Sigmoid colon (tissue), 6 donors: ENCODE measurements at regions not wholly inside any gene's neighbourhood (a gene's known extent, or its start where the extent isn't known, plus 50 kb on each side); places are given as distances from the start of the nearest gene placed in this dataset.

Source experiments
- DNase-seq: peaks from one replicate; pipeline ENCODE4 v3.0.0-alpha.2; 2019
- H3K27ac ChIP-seq, 4 donors: fragments of 200-600 bp; sonication (generic); one replicate each; pipeline ENCODE4 v1.5.1; 2016 to 2019; ENCODE audit warnings: mild to moderate bottlenecking in 1 of 4
- H3K27me3 ChIP-seq, 3 donors: fragments of 200-600 bp; sonication (generic); one replicate each; pipeline ENCODE4 v1.5.1; 2019; ENCODE audit warnings: mild to moderate bottlenecking in 1 of 3
- H3K36me3 ChIP-seq, 4 donors: fragments of 200-600 bp; sonication (generic); one replicate each; pipeline ENCODE4 v1.5.1; 2016 to 2019
- H3K4me1 ChIP-seq, 4 donors: fragments of 200-600 bp; sonication (generic); one replicate each; pipeline ENCODE4 v1.5.1; 2017 to 2019
- H3K4me3 ChIP-seq, 4 donors: fragments of 200-600 bp; sonication (generic); one replicate each; pipeline ENCODE4 v1.5.1; 2017 to 2019; ENCODE audit warnings: mild to moderate bottlenecking in 2 of 4, moderate library complexity in 1 of 4
- H3K9me3 ChIP-seq, 4 donors: fragments of 200-600 bp in 3 of 4; sonication (generic) in 3 of 4; one replicate each; pipeline versions ENCODE4 v1.5.1 to v1.6.1; 2013 to 2019
- CTCF ChIP-seq, 4 experiments: fragments of 450-650 bp in 3 of 4; fragments of 200-600 bp in 1 of 4; IDR thresholded peaks; one replicate each; pipeline ENCODE4 v1.5.1; 2016 to 2019; ENCODE audit warnings: antibody characterized with exemption in 4 of 4, mild to moderate bottlenecking in 3 of 4, moderate library complexity in 2 of 4
- EP300 ChIP-seq, 4 donors: sonication (generic); formaldehyde crosslinking; IDR thresholded peaks; one replicate each; pipeline ENCODE4 v1.6.1; 2017; ENCODE audit warnings: antibody characterized with exemption in 4 of 4
- POLR2A ChIP-seq, 2 donors: fragments of 450-650 bp; IDR thresholded peaks; one replicate each; pipeline ENCODE4 v1.6.1; 2016; ENCODE audit warnings: antibody characterized with exemption in 2 of 2, mild to moderate bottlenecking in 2 of 2, moderate library complexity in 2 of 2
- POLR2AphosphoS5 ChIP-seq, 4 donors: sonication (generic); formaldehyde crosslinking; IDR thresholded peaks; one replicate each; pipeline ENCODE4 v1.6.1; 2017; ENCODE audit warnings: antibody characterized with exemption in 4 of 4
- WGBS, 2 donors: extraction: QIAGEN DNeasy Blood & Tissue Kit; methylation state at CpG; one replicate each; pipeline ENCODE4 v1.1.7; 2013; 5-methylcytosine and 5-hydroxymethylcytosine counted together
- intact Hi-C: fragments of 100-400 bp; cut with DNase I; formaldehyde crosslinking; loops from one replicate; pipeline ENCODE4 v1.15.1; 2023
- donor health status: healthy with polysubstance abuse.
- donor health status: healthy.

GRCh38 chr11:33610903-33611302 is 89.7 kb downstream of the C11orf91 start:
- no peak for DNase-seq
- 69 to 76% methylated on average over 2 of the region's 2 CpGs for WGBS, 2 donors

DNA sequence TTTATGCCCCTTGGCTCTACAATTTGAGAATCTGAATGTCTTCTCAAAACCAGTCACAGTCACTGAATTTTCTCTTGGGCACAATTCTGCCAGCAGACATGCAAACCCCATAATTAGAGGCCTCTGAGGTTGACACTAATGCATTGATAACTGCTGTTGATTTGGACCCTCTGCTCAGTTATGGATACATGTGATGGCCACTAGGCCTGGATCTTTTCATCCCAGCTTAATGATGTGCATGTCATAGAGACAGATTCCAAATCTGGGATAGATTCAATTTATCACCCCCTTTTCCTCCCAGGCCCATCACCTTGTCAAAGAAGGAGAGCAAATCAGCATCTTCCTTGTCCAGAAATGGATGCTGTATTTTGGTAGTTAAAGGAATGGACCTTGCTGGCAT is 92.2 kb downstream of the C11orf91 start:
- intact Hi-C loops, result no loop called here
- no peak overlapping the region for H3K27ac ChIP-seq
- no peaks in the 10 kb centered on the region for H3K27me3 ChIP-seq
- no peak overlapping the region for H3K4me3 ChIP-seq
- H3K9me3 ChIP-seq, result no peaks in the 10 kb centered on the region
- H3K4me1 ChIP-seq, result no peaks in the 10 kb centered on the region
- DNase-seq, result no peak
- H3K36me3 ChIP-seq, result no peaks in the 10 kb centered on the region
- TF ChIP-seq CTCF (IDR thresholded peaks at IDR 0.05), result no peak
- no peak for TF ChIP-seq POLR2A (IDR thresholded peaks at IDR 0.05)
- TF ChIP-seq EP300 (IDR thresholded peaks at IDR 0.05), result no peak
- TF ChIP-seq POLR2AphosphoS5 (IDR thresholded peaks at IDR 0.05), result no peak

More at GRCh38 chr11:33610903-33611302, 89.7 kb downstream of the C11orf91 start:
- no peaks in the 10 kb centered on the region for H3K27me3 ChIP-seq
- TF ChIP-seq EP300 (IDR thresholded peaks at IDR 0.05), result no peak
- no peaks in the 10 kb centered on the region for H3K36me3 ChIP-seq
- intact Hi-C loops, result no loop called here
- H3K4me3 ChIP-seq, result no peak overlapping the region
- no peaks in the 10 kb centered on the region for H3K4me1 ChIP-seq
- no peaks in the 10 kb centered on the region for H3K9me3 ChIP-seq
- H3K27ac ChIP-seq, result no peak overlapping the region

GRCh38 chr11:33606762-33607161 is 93.9 kb downstream of the C11orf91 start:
- Histone ChIP-seq H3K4me3 (no peak overlapping the region), H3K36me3 (no peaks in the 10 kb centered on the region), H3K27ac (no peak overlapping the region), H3K4me1 (no peaks in the 10 kb centered on the region), H3K27me3 (no peaks in the 10 kb centered on the region), H3K9me3 (no peaks in the 10 kb centered on the region)
- no peak for TF ChIP-seq POLR2A (IDR thresholded peaks at IDR 0.05)
- no peak for TF ChIP-seq EP300 (IDR thresholded peaks at IDR 0.05)
- TF ChIP-seq CTCF (IDR thresholded peaks at IDR 0.05), result no peak
- no peak for TF ChIP-seq POLR2AphosphoS5 (IDR thresholded peaks at IDR 0.05)
- 79 to 80% methylated on average over 10 of the region's 10 CpGs for WGBS, 2 donors
- DNase-seq, result no peak
- intact Hi-C loops, result no loop called here

- Histone ChIP-seq H3K27me3 (no peaks in the 10 kb centered on the region), H3K36me3 (no peaks in the 10 kb centered on the region), H3K4me3 (no peak overlapping the region), H3K27ac (no peak overlapping the region), H3K4me1 (no peaks in the 10 kb centered on the region), H3K9me3 (no peaks in the 10 kb centered on the region)
- intact Hi-C loops, result no loop called here
- WGBS, 2 donors, result 65 to 80% methylated on average over 3 of the region's 3 CpGs
- DNase-seq, result no peak
- TF ChIP-seq CTCF (IDR thresholded peaks at IDR 0.05), result no peak
- TF ChIP-seq POLR2A (IDR thresholded peaks at IDR 0.05), result no peak
- no peak for TF ChIP-seq EP300 (IDR thresholded peaks at IDR 0.05)
- TF ChIP-seq POLR2AphosphoS5 (IDR thresholded peaks at IDR 0.05), result no peak
Measured at GRCh38 chr11:33605703-33606102, 94.9 kb downstream of the C11orf91 start.

- WGBS, 2 donors, result 48 to 60% methylated on average over 19 of the region's 19 CpGs
- no peak for DNase-seq
- H3K4me3 ChIP-seq, result no peak overlapping the region
- peaks cover 0 to 7% (median 0%) of the 10 kb centered on the region in 3 donors for H3K27me3 ChIP-seq
- peaks cover 0 to 5% (median 3%) of the 10 kb centered on the region in 4 donors for H3K9me3 ChIP-seq
- H3K36me3 ChIP-seq, result no peaks in the 10 kb centered on the region
- no peaks in the 10 kb centered on the region for H3K4me1 ChIP-seq
- H3K27ac ChIP-seq, result no peak overlapping the region
- intact Hi-C loops, result no loop called here
- no peak for TF ChIP-seq POLR2AphosphoS5 (IDR thresholded peaks at IDR 0.05)
- TF ChIP-seq POLR2A (IDR thresholded peaks at IDR 0.05), result no peak
- no peak for TF ChIP-seq EP300 (IDR thresholded peaks at IDR 0.05)
- TF ChIP-seq CTCF (IDR thresholded peaks at IDR 0.05), result no peak
Measured at GRCh38 chr11:33598426-33599069, 102.1 kb downstream of the C11orf91 start.
